Mesenchymal stem cell (in vitro differentiated cells and primary cell): ENCODE measurements at regions not wholly inside any gene's neighbourhood (a gene's known extent, or its start where the extent isn't known, plus 50 kb on each side); places are given as distances from the start of the nearest gene placed in this dataset.

ENCODE experiments used
- DNase-seq: peaks from one replicate; pipeline ENCODE4 v3.0.0-alpha.2; 2013
- H2AFZ ChIP-seq: one replicate; pipeline ENCODE4 v1.6.1; 2013; ENCODE audit warnings: low read depth, mild to moderate bottlenecking, control low read depth, inconsistent platforms, low read length, moderate library complexity
- H2AK5ac ChIP-seq: 2 replicates; pipeline ENCODE4 v1.6.1; 2013; ENCODE audit warnings: low read length, moderate library complexity, mild to moderate bottlenecking, inconsistent platforms; ENCODE audit not compliant: severe bottlenecking
- H2BK120ac ChIP-seq: one replicate; pipeline ENCODE4 v1.6.1; 2013; ENCODE audit warnings: low read depth, mild to moderate bottlenecking, inconsistent platforms, low read length, moderate library complexity
- H2BK12ac ChIP-seq, 2 experiments: one replicate each; pipeline ENCODE4 v1.6.1; 2013; ENCODE audit warnings: inconsistent platforms in 2 of 2, low read length in 2 of 2, mild to moderate bottlenecking in 2 of 2, moderate library complexity in 2 of 2, control low read depth in 1 of 2
- H2BK15ac ChIP-seq: one replicate; pipeline ENCODE4 v1.6.1; 2013; ENCODE audit warnings: mild to moderate bottlenecking, low read depth, inconsistent platforms; ENCODE audit not compliant: poor library complexity, severe bottlenecking
- H2BK5ac ChIP-seq: 2 replicates; pipeline ENCODE4 v1.6.1; 2013; ENCODE audit warnings: low read depth, mild to moderate bottlenecking, low read length, control low read depth, inconsistent platforms; ENCODE audit not compliant: poor library complexity, severe bottlenecking
- H3K14ac ChIP-seq, 2 experiments: one replicate each; pipeline ENCODE4 v1.6.1; 2013; ENCODE audit warnings: inconsistent platforms in 2 of 2, low read length in 2 of 2, control low read depth in 1 of 2, mild to moderate bottlenecking in 1 of 2, moderate library complexity in 1 of 2
- H3K18ac ChIP-seq, 2 experiments: one replicate each; pipeline ENCODE4 v1.6.1; 2013; ENCODE audit warnings: inconsistent platforms in 2 of 2, low read length in 2 of 2, control low read depth in 1 of 2, low read depth in 1 of 2, mild to moderate bottlenecking in 1 of 2
- H3K23ac ChIP-seq, 2 experiments: one replicate each; pipeline ENCODE4 v1.6.1; 2013; ENCODE audit warnings: inconsistent platforms in 2 of 2, low read length in 2 of 2, mild to moderate bottlenecking in 2 of 2, moderate library complexity in 2 of 2, control low read depth in 1 of 2
- H3K27ac ChIP-seq: 2 replicates; pipeline ENCODE4 v1.5.1; 2013; ENCODE audit warnings: mild to moderate bottlenecking, moderate library complexity, low read length, control low read depth, inconsistent platforms; ENCODE audit not compliant: poor library complexity, severe bottlenecking
- H3K27me3 ChIP-seq, 2 experiments: 2 replicates each; pipeline versions ENCODE4 v1.6.1 to v1.7.0; 2013; ENCODE audit warnings: low read length in 2 of 2, mild to moderate bottlenecking in 2 of 2, moderate library complexity in 2 of 2, control low read depth in 1 of 2, inconsistent platforms in 1 of 2; ENCODE audit not compliant: control insufficient read depth in 1 of 2, insufficient read depth in 1 of 2
- H3K36me3 ChIP-seq, 2 experiments: 2 replicates each; pipeline versions ENCODE4 v1.6.1 to v1.7.0; 2013; ENCODE audit warnings: low read length in 2 of 2, control low read depth in 1 of 2, inconsistent platforms in 1 of 2, low read depth in 1 of 2, mild to moderate bottlenecking in 1 of 2; ENCODE audit not compliant: insufficient read depth in 2 of 2, control insufficient read depth in 1 of 2
- H3K4ac ChIP-seq, 2 experiments: one replicate each; pipeline ENCODE4 v1.6.1; 2013; ENCODE audit warnings: inconsistent platforms in 2 of 2, low read length in 2 of 2, mild to moderate bottlenecking in 2 of 2, moderate library complexity in 2 of 2, control low read depth in 1 of 2, low read depth in 1 of 2
- H3K4me1 ChIP-seq: 2 replicates; pipeline ENCODE4 v1.6.1; 2013; ENCODE audit warnings: low read depth, low read length, control low read depth; ENCODE audit not compliant: control insufficient read depth, insufficient read depth
- H3K4me2 ChIP-seq: 2 replicates; pipeline ENCODE4 v1.6.1; 2013; ENCODE audit warnings: low read length, mild to moderate bottlenecking, inconsistent platforms; ENCODE audit not compliant: poor library complexity, severe bottlenecking
- H3K4me3 ChIP-seq, 2 experiments: 2 replicates each; pipeline versions ENCODE4 v1.5.1 to v1.7.0; 2013; ENCODE audit warnings: low read length in 2 of 2, mild to moderate bottlenecking in 2 of 2, control low read depth in 1 of 2, low read depth in 1 of 2; ENCODE audit not compliant: insufficient read depth in 1 of 2
- H3K79me1 ChIP-seq: replicated peaks from 2 replicates; pipeline ENCODE4 v1.6.1; 2013; ENCODE audit warnings: mild to moderate bottlenecking, control low read depth, low read length, inconsistent platforms; ENCODE audit not compliant: poor library complexity, severe bottlenecking
- H3K9ac ChIP-seq: 2 replicates; pipeline ENCODE4 v1.7.0; 2013; ENCODE audit warnings: mild to moderate bottlenecking, low read length, moderate library complexity
- H3K9me3 ChIP-seq: 2 replicates; pipeline ENCODE4 v1.7.0; 2013; ENCODE audit warnings: mild to moderate bottlenecking, low read length; ENCODE audit not compliant: control insufficient read depth
- H4K8ac ChIP-seq: one replicate; pipeline ENCODE4 v1.6.1; 2013; ENCODE audit warnings: inconsistent platforms, mild to moderate bottlenecking, low read length, moderate library complexity
- H4K91ac ChIP-seq: one replicate; pipeline ENCODE4 v1.6.1; 2013; ENCODE audit warnings: mild to moderate bottlenecking, low read length, inconsistent platforms
- WGBS: methylation state at CpG from one replicate; pipeline ENCODE4 v1.1.7; 2013; ENCODE audit warnings: mixed read lengths; 5-methylcytosine and 5-hydroxymethylcytosine counted together

DNA sequence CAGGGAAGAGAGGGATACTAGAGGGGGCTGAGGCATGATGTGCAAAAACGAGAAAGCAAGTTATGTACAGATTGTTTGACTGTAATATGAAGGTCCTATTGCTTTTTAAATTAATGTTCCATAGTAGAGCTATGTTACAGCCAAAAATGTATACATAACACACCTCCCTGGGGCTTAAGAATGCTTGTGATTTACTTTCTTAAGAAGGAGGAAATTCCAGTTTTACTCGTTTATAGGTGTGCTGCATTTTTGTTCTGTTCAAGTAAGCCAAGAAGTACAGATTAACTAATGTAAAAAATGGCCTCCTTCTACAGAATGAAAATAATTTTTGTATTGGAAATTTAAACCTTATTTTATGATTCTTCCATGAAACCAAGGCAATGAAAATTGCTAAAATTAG, 614.4 kb upstream of the NR3C2 start:
- peaks cover 0 to 4% of the 10 kb centered on the region in 2 experiments for H3K27me3 ChIP-seq
- no peak for DNase-seq
- no peak overlapping the region for H3K4ac ChIP-seq
- H3K9me3 ChIP-seq = no peaks in the 10 kb centered on the region
- 40% methylated on average over 1 of the region's 2 CpGs for WGBS
- H3K27ac ChIP-seq = no peak overlapping the region
- no peaks in the 10 kb centered on the region for H3K4me1 ChIP-seq
- H4K8ac ChIP-seq = no peak overlapping the region
- H3K18ac ChIP-seq = no peak overlapping the region
- H2BK12ac ChIP-seq = no peak overlapping the region
- no peaks in the 10 kb centered on the region for H3K36me3 ChIP-seq
- no peak overlapping the region for H2AK5ac ChIP-seq
- H3K79me1 ChIP-seq = no peaks in the 10 kb centered on the region
- no peak overlapping the region for H3K14ac ChIP-seq
- no peak overlapping the region for H3K4me2 ChIP-seq
- no peak overlapping the region for H3K9ac ChIP-seq
- no peak overlapping the region for H2AFZ ChIP-seq
- H3K4me3 ChIP-seq = no peak overlapping the region
- no peak overlapping the region for H2BK120ac ChIP-seq
- H2BK15ac ChIP-seq = no peak overlapping the region
- no peak overlapping the region for H4K91ac ChIP-seq
- H3K23ac ChIP-seq = no peak overlapping the region
- no peak overlapping the region for H2BK5ac ChIP-seq

DNA sequence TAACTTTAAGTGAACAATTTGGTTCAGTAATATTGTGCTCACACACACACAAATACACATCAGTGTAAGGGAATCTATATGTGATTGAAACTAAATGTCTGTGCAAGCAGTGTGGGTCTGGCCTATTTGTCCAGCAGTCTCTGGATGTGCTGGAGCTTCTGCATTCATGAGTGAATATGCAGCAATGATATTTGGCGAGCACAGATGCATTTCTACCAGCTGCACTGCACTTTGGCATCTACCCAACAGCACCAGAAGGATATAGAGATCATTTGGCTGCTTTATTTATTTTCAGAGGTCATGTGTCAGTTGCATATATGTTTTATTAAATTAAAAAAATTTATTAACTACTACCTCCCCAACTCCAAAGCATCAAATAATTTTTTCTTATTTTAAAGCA, 613.4 kb upstream of the NR3C2 start:
- Histone ChIP-seq H3K18ac (no peak overlapping the region), H3K27ac (no peak overlapping the region), H2BK12ac (no peak overlapping the region), H4K8ac (no peak overlapping the region), H3K27me3 (peaks cover 0 to 4% of the 10 kb centered on the region in 2 experiments), H2AK5ac (no peak overlapping the region), H2BK5ac (no peak overlapping the region), H3K4me2 (no peak overlapping the region), H3K4me1 (no peaks in the 10 kb centered on the region), H3K36me3 (no peaks in the 10 kb centered on the region), H3K23ac (no peak overlapping the region), H3K9ac (no peak overlapping the region), H3K4ac (no peak overlapping the region), H4K91ac (no peak overlapping the region), H2AFZ (no peak overlapping the region), H2BK120ac (no peak overlapping the region), H3K4me3 (no peak overlapping the region), H3K9me3 (no peaks in the 10 kb centered on the region), H2BK15ac (no peak overlapping the region), H3K79me1 (no peaks in the 10 kb centered on the region), H3K14ac (no peak overlapping the region)
- WGBS = 20% methylated on average over 1 of the region's 1 CpG
- no peak for DNase-seq

DNA sequence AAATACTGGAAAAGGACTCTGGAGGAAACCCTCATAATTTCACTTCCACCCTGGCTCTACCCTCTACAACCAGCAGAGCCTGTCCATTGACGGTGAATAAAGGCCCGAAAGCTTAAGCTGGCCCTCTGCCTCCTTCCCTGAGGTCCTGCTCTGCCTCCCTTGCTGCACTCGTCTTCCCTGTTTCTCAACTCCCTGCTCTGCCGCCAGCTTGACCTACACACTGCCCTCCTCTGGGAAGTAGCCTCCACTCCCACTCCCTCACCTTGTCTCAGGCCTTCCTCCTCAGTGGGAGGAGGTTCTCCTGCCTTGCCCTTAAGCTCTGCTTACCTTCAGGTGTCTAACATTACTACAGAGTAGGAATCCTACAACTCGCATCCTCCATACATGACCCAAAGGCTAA, 608.6 kb upstream of the NR3C2 start:
- no peak overlapping the region for H3K4ac ChIP-seq

DNA sequence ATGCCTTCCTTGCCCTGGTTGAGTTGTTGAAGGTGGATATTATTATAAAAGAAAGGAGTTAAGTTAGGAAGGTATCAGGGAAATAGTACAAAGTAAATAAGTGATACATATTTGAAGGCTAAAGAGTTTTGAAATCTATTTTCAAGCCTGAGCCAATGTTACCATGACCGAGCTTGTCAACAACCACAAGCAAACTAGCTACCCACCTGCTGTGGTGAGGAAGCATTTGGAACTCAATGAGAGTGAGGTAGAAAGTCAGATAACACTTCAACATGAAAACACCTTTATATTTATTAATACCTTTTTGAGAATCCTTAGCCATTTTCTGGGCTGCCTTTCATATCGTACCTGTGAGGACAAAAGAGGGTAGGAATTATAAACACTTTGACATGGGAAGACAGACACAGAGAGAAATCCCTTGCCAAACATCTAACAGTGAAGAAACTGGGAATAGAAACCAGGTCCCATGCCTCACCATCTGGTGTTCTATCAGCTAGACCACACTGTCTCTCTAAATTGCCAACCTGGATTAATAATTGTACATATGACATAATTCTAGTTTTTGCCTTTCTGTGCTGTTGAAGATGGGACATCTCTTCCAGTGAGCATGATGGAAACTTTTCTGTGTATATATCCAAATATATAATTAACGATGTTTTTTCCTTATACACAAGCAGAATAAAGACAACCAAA, 606.4 kb upstream of the NR3C2 start:
- Histone ChIP-seq H2AFZ (no peak overlapping the region), H3K36me3 (no peaks in the 10 kb centered on the region), H3K4me2 (no peak overlapping the region), H3K4me1 (no peaks in the 10 kb centered on the region), H2BK12ac (no peak overlapping the region), H3K4ac (no peak overlapping the region), H3K4me3 (no peak overlapping the region), H4K91ac (no peak overlapping the region), H3K27ac (no peak overlapping the region), H3K79me1 (no peaks in the 10 kb centered on the region), H3K23ac (no peak overlapping the region), H2AK5ac (no peak overlapping the region), H2BK5ac (no peak overlapping the region), H3K14ac (no peak overlapping the region), H3K27me3 (no peaks in the 10 kb centered on the region), H2BK15ac (no peak overlapping the region), H3K9me3 (no peaks in the 10 kb centered on the region), H4K8ac (no peak overlapping the region), H2BK120ac (no peak overlapping the region), H3K18ac (no peak overlapping the region), H3K9ac (no peak overlapping the region)
- no peak for DNase-seq
- 82% methylated on average over 2 of the region's 3 CpGs for WGBS

More for the DNA sequence above, 608.6 kb upstream of the NR3C2 start:
- no peak overlapping the region for H3K4me3 ChIP-seq
- no peaks in the 10 kb centered on the region for H3K27me3 ChIP-seq
- H2BK12ac ChIP-seq = no peak overlapping the region
- H3K4me2 ChIP-seq = no peak overlapping the region
- no peaks in the 10 kb centered on the region for H3K9me3 ChIP-seq
- DNase-seq = no peak
- no peaks in the 10 kb centered on the region for H3K4me1 ChIP-seq
- WGBS = 68% methylated on average over 4 of the region's 5 CpGs
- no peak overlapping the region for H3K9ac ChIP-seq
- no peak overlapping the region for H2BK15ac ChIP-seq
- H2BK5ac ChIP-seq = no peak overlapping the region
- no peak overlapping the region for H2AFZ ChIP-seq
- no peaks in the 10 kb centered on the region for H3K79me1 ChIP-seq
- H3K18ac ChIP-seq = no peak overlapping the region
- H3K14ac ChIP-seq = no peak overlapping the region
- H2BK120ac ChIP-seq = no peak overlapping the region
- no peak overlapping the region for H4K91ac ChIP-seq
- no peak overlapping the region for H4K8ac ChIP-seq
- no peak overlapping the region for H3K23ac ChIP-seq
- no peak overlapping the region for H2AK5ac ChIP-seq
- H3K36me3 ChIP-seq = no peaks in the 10 kb centered on the region
- no peak overlapping the region for H3K27ac ChIP-seq
